ENCODE measurements at regions not wholly inside any gene's neighbourhood (a gene's known extent, or its start where the extent isn't known, plus 50 kb on each side); places are given as distances from the start of the nearest gene placed in this dataset.

DNA sequence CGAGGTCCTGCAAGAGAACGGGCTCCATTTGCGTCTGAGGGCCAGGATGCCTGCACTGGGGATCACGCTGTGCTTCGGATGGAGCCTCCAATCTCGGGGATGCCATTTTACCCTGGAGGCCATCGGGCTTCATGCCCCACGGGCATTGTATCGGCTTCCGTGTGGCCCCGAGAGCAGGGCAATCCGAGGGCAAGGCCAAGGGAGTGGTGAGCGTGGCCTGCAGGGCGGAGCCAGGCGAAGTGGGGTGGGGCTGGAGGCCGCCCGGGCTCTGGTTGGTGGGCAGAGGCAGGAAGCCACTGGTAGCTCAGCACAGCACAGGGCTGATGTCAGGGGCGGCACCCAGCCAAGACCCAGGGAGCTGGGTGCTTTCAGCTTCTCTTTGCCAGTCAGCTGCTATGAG, 57.5 kb upstream of the BHLHE23 start:
- Histone ChIP-seq H3K4me3 (no peak overlapping the region), H3K36me3 (ENCODE audit: insufficient read depth, low read length) (no peaks in the 10 kb centered on the region), H3K9ac (ENCODE audit: insufficient read length) (no peak overlapping the region), H3K9me3 (ENCODE audit: low read depth, low read length) (no peaks in the 10 kb centered on the region), H3K27ac (no peak overlapping the region)
- no peak for TF ChIP-seq EZH2 (IDR thresholded peaks at IDR 0.05)
- TF ChIP-seq POLR2AphosphoS5 (IDR thresholded peaks at IDR 0.05; ENCODE audit: borderline replicate concordance, low read depth, low read length): no peak
- no peak for TF ChIP-seq FOXP2 (optimal IDR thresholded peaks at IDR 0.05; ENCODE audit: control extremely low read depth, extremely low read length, insufficient read depth)
- no peak for DNase-seq (ENCODE audit: low read depth, low spot score)

DNA sequence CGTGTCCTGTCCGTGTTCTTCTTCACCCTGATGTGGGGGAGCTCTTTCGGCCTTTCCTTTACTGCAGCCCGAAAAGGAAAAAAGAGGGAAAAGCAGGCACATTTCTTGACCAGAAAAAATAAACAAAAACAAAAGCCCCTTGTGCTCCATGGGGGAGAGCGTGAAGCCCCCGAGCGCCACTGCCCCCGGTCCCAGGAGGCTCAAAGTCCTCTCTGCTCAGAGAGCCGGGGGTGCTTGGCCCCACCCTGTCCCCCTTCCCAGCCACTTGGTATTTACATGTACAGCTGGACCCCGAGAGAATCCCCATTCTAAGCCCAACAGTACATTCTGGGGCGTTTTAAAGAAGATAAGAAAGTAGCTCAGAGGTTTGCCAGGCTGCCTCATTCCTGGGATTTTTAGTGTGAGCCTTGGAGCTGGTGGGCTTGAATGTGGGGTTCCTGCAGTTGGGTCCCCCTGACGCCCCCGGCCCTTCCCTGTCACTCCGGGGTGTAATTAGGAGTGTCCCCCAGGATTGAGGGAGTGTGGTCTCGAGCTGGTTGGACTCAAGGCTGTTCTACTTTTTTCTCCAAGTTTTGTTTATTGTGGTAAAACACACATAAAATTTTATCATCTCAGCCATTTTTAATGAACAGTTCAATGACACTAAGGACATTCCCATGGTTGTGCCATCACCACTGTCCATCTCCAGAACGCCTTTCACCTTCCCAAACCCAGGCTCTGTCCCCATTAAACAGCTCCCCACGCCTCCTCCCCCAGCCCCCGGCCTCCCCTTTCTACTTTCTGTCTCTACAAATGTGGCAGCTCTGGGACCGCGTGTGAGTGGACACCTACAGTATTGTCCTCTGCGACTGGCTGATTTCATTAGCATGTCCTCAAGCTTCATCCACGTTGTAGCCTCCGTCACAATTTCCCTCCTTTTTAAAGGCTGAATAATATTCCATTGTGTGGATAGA, 55.7 kb upstream of the BHLHE23 start:
- H3K9me3 ChIP-seq (ENCODE audit: low read depth, low read length): no peaks in the 10 kb centered on the region
- no peak overlapping the region for H3K27ac ChIP-seq
- DNase-seq (ENCODE audit: low read depth, low spot score): no peak
- no peaks in the 10 kb centered on the region for H3K36me3 ChIP-seq (ENCODE audit: insufficient read depth, low read length)
- no peak overlapping the region for H3K9ac ChIP-seq (ENCODE audit: insufficient read length)
- H3K4me3 ChIP-seq: no peak overlapping the region
- no peak for TF ChIP-seq FOXP2 (optimal IDR thresholded peaks at IDR 0.05; ENCODE audit: control extremely low read depth, extremely low read length, insufficient read depth)
- TF ChIP-seq POLR2AphosphoS5 (IDR thresholded peaks at IDR 0.05; ENCODE audit: borderline replicate concordance, low read depth, low read length): no peak
- no peak for TF ChIP-seq EZH2 (IDR thresholded peaks at IDR 0.05)

DNA sequence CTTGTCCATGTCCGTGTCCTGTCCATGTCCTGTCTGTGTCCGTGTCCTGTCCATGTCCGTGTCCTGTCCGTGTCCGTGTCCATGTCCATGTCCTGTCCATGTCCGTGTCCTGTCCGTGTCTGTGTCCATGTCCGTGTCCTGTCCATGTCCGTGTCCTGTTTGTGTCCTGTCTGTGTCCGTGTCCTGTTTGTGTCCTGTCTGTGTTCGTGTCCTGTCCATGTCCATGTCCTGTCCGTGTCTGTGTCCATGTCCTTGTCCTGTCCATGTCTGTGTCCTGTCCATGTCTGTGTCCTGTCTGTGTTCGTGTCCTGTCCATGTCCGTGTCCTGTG, 55.0 kb upstream of the BHLHE23 start:
- Histone ChIP-seq H3K9me3 (ENCODE audit: low read depth, low read length) (no peaks in the 10 kb centered on the region), H3K9ac (ENCODE audit: insufficient read length) (no peak overlapping the region), H3K27ac (no peak overlapping the region), H3K36me3 (ENCODE audit: insufficient read depth, low read length) (no peaks in the 10 kb centered on the region), H3K4me3 (no peak overlapping the region)
- no peak for TF ChIP-seq EZH2 (IDR thresholded peaks at IDR 0.05)
- TF ChIP-seq FOXP2 (optimal IDR thresholded peaks at IDR 0.05; ENCODE audit: control extremely low read depth, extremely low read length, insufficient read depth): no peak
- no peak for TF ChIP-seq POLR2AphosphoS5 (IDR thresholded peaks at IDR 0.05; ENCODE audit: borderline replicate concordance, low read depth, low read length)
- no peak for DNase-seq (ENCODE audit: low read depth, low spot score)

DNA sequence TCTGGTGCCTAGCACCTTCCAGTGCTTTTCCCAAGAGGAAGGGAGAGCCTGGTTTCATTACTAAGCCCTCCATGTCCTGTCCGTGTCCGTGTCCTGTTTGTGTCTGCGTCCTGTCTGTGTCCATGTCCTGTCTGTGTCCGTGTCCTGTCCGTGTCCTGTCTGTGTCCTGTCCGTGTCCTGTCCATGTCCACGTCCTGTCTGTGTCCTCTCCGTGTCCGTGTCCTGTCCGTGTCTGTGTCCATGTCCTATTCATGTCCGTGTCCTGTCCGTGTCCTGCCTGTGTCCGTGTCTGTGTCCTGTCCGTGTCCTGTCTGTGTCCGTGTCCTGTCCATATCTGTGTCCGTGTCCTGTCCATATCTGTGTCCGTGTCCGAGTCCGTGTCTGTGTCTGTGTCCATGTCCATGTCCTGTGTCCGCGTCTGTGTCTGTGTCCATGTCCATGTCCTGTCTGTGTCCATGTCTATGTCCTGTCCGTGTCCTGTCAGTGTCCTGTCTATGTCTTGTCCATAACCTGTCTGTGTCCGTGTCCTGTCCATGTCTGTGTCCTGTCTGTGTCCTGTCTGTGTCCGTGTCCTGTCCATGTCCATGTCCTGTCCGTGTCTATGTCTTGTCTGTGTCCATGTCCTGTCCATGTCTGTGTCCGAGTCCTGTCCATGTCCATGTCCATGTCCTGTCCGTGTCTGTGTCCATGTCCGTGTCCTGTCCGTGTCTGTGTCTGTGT, 54.4 kb upstream of the BHLHE23 start:
- no peak overlapping the region for H3K9ac ChIP-seq (ENCODE audit: insufficient read length)
- H3K4me3 ChIP-seq: no peak overlapping the region
- DNase-seq (ENCODE audit: low read depth, low spot score): no peak
- no peak overlapping the region for H3K27ac ChIP-seq
- H3K9me3 ChIP-seq (ENCODE audit: low read depth, low read length): no peaks in the 10 kb centered on the region
- H3K36me3 ChIP-seq (ENCODE audit: insufficient read depth, low read length): no peaks in the 10 kb centered on the region
- TF ChIP-seq POLR2AphosphoS5 (IDR thresholded peaks at IDR 0.05; ENCODE audit: borderline replicate concordance, low read depth, low read length) (no peak), EZH2 (IDR thresholded peaks at IDR 0.05) (no peak)

DNA sequence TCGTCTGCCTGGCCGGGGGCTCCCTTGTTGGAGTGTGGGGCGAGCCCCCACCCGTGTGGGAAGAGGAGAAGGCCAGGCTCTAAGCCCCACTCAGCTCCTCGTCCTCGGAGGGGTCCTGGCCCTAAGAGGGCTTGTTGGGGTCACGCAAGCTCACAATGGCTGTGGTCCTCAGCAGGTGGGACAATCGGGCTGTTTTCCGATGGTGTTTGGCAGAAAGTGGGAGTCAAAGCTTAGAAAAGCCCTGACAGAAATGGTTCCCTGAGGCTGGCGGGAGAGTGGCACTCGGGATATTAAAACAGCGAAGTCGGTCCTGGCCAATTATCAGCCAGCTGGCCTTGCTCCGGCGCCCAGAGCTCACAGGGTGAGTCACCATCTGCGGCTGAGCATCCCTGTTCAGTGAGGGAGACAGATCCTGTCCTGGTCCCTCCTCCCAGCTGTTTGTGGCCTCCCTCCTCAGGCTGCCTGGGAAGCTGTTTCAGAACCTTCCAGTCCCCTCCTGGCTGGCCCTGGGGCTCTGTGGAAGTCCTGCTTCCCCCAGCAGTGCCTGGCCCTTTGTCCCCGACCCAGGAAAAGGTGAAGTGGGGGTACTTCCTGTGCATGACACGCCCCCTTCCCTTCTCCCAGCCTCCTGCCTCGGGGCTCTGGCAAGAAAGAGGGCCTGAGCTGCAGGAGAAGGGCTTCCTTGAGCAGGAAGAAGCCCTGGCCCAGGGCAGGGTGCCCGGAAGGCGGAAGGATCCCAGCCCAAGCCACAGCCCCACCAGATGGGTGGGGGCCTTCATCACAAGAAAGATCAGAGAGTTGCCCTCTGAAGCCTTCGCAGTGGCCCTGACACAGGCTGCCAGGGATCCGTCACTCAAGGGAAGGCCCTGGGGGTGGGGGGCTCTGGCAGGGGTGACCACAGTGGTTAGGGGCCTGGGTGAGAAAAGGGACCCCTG, 53.6 kb upstream of the BHLHE23 start:
- DNase-seq (ENCODE audit: low read depth, low spot score): no peak
- Histone ChIP-seq H3K9ac (ENCODE audit: insufficient read length) (no peak overlapping the region), H3K4me3 (no peak overlapping the region), H3K9me3 (ENCODE audit: low read depth, low read length) (no peaks in the 10 kb centered on the region), H3K36me3 (ENCODE audit: insufficient read depth, low read length) (no peaks in the 10 kb centered on the region), H3K27ac (no peak overlapping the region)
- TF ChIP-seq FOXP2 (optimal IDR thresholded peaks at IDR 0.05; ENCODE audit: control extremely low read depth, extremely low read length, insufficient read depth) (no peak), POLR2AphosphoS5 (IDR thresholded peaks at IDR 0.05; ENCODE audit: borderline replicate concordance, low read depth, low read length) (no peak), EZH2 (IDR thresholded peaks at IDR 0.05) (no peak)

DNA sequence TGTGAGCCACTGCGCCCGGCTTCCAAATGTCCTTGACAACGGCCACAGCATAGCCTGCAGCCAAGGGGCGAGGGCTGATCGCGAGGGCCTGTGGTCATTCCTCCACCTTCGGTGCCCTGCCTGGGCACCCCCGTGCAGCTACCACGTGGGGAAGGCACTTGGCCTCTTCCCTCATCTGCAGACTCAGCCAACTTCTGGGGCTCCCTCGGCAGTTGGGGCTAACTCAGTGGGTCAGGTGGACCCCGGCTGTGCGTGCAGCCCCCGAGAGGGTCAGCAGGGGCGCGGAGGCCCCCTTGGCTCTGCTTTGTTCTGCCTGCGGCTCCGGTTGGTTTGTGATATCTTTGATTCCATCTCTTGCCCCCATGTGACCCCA, 52.9 kb upstream of the BHLHE23 start:
- Histone ChIP-seq H3K36me3 (ENCODE audit: insufficient read depth, low read length) (no peaks in the 10 kb centered on the region), H3K9ac (ENCODE audit: insufficient read length) (no peak overlapping the region), H3K27ac (no peak overlapping the region), H3K4me3 (no peak overlapping the region), H3K9me3 (ENCODE audit: low read depth, low read length) (no peaks in the 10 kb centered on the region)
- DNase-seq (ENCODE audit: low read depth, low spot score): no peak
- TF ChIP-seq FOXP2 (optimal IDR thresholded peaks at IDR 0.05; ENCODE audit: control extremely low read depth, extremely low read length, insufficient read depth) (no peak), POLR2AphosphoS5 (IDR thresholded peaks at IDR 0.05; ENCODE audit: borderline replicate concordance, low read depth, low read length) (no peak), EZH2 (IDR thresholded peaks at IDR 0.05) (no peak)

DNA sequence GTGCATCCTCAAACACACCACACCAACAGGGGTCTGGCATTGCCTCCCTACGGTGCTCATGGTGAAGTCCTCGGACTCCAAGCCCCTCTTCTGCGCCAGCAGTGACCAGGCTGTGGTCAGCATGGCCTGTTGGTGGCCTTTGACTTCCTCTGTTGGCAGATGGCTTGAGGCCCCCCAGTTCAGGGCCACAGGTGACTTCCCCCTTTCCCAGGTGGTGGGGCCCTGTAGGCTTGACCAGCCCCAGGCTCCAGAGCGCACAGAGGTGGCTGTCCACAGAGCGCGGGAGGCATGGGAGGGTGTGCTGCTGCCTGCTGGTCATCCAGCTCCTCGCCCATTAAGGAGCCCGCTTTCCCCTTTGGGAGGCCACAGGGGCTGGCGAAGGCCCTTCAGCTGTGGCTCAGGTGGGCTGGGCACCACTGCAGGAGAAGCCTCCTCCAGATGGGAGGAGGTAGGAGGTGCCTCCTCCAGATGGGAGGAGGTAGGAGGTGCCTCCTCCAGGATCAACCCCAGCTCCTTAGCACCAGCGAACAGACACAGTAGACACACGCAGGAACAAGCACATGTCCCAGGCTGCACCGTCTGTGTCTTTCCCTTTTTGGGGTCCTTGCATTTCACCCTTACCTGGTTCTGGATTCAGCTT, 52.1 kb upstream of the BHLHE23 start:
- Histone ChIP-seq H3K4me3 (no peak overlapping the region), H3K9me3 (ENCODE audit: low read depth, low read length) (no peaks in the 10 kb centered on the region), H3K9ac (ENCODE audit: insufficient read length) (no peak overlapping the region), H3K36me3 (ENCODE audit: insufficient read depth, low read length) (no peaks in the 10 kb centered on the region), H3K27ac (no peak overlapping the region)
- TF ChIP-seq POLR2AphosphoS5 (IDR thresholded peaks at IDR 0.05; ENCODE audit: borderline replicate concordance, low read depth, low read length) (no peak), EZH2 (IDR thresholded peaks at IDR 0.05) (no peak), FOXP2 (optimal IDR thresholded peaks at IDR 0.05; ENCODE audit: control extremely low read depth, extremely low read length, insufficient read depth) (no peak)
- no peak for DNase-seq (ENCODE audit: low read depth, low spot score)

Data from SK-N-MC (cell line).